PC-9 (cell line): ENCODE measurements at regions not wholly inside any gene's neighbourhood (a gene's known extent, or its start where the extent isn't known, plus 50 kb on each side); places are given as distances from the start of the nearest gene placed in this dataset.

Experiments
- BruUV-seq: library from RNA; stranded (reverse); fragments of 400-500 nt; replicated peaks from 2 replicates; lab custom pipeline; 2021; lab: Mats Ljungman, UMichigan
- CTCF ChIA-PET: fragments of 300-600 bp; sonication (Branson Sonifier 250); formaldehyde crosslinking; loops from one replicate; lab custom pipeline; 2022; ENCODE audit warnings: antibody characterized with exemption; lab: Charles Lee
- POLR2A ChIA-PET: fragments of 300-600 bp; sonication (Branson Sonifier 250); formaldehyde crosslinking; loops from one replicate; lab custom pipeline; 2022; ENCODE audit warnings: antibody characterized with exemption; ENCODE audit not compliant: unreplicated experiment; lab: Charles Lee
- DNase-seq, 2 experiments: peaks; one replicate each; pipeline versions ENCODE4 v3.0.0 to v3.0.0-alpha.2; 2015 to 2022; ENCODE audit warnings: mixed read lengths in 1 of 2
- H2AFZ ChIP-seq: fragments of 200-600 bp; sonication (generic); 2 replicates; pipeline ENCODE4 v1.8.1; 2017; ENCODE audit warnings: antibody characterized with exemption
- H3F3A ChIP-seq: fragments of 200-600 bp; sonication (generic); 2 replicates; pipeline ENCODE4 v1.8.1; 2017; ENCODE audit warnings: antibody characterized with exemption, mild to moderate bottlenecking, low read depth; ENCODE audit not compliant: insufficient read depth
- H3K27ac ChIP-seq: fragments of 200-600 bp; sonication (generic); 2 replicates; pipeline ENCODE4 v1.6.1; 2016; ENCODE audit warnings: mixed run types
- H3K27me3 ChIP-seq: fragments of 200-600 bp; sonication (generic); 2 replicates; pipeline ENCODE4 v1.6.1; 2016; ENCODE audit warnings: low read depth, mixed run types; ENCODE audit not compliant: insufficient read depth
- H3K36me3 ChIP-seq: fragments of 200-600 bp; sonication (generic); 2 replicates; pipeline ENCODE4 v1.6.1; 2016; ENCODE audit warnings: low read depth, mixed run types
- H3K4me1 ChIP-seq: fragments of 200-600 bp; sonication (generic); replicated peaks from 2 replicates; pipeline ENCODE4 v1.6.1; 2016; ENCODE audit warnings: mixed run types; ENCODE audit not compliant: insufficient read depth
- H3K4me2 ChIP-seq: fragments of 200-600 bp; sonication (generic); 2 replicates; pipeline ENCODE4 v1.6.1; 2017; ENCODE audit warnings: mixed run types
- H3K4me3 ChIP-seq: fragments of 200-600 bp; sonication (generic); 2 replicates; pipeline ENCODE4 v1.6.1; 2016; ENCODE audit warnings: mixed run types
- H3K79me2 ChIP-seq: fragments of 200-600 bp; sonication (generic); 2 replicates; pipeline ENCODE4 v1.6.1; 2017; ENCODE audit warnings: low read depth, mixed run types
- H3K9me2 ChIP-seq: fragments of 200-600 bp; sonication (generic); 2 replicates; pipeline ENCODE4 v1.8.1; 2017; ENCODE audit warnings: mild to moderate bottlenecking; ENCODE audit not compliant: insufficient read depth
- H3K9me3 ChIP-seq: fragments of 200-600 bp; sonication (generic); 2 replicates; pipeline ENCODE4 v1.8.1; 2016; ENCODE audit warnings: low read depth; ENCODE audit not compliant: insufficient read depth
- H4K20me1 ChIP-seq: fragments of 200-600 bp; sonication (generic); 2 replicates; pipeline ENCODE4 v1.8.1; 2017; ENCODE audit not compliant: insufficient read depth
- EZH2 ChIP-seq: fragments of 200-600 bp; sonication (generic); IDR thresholded peaks from 2 replicates; pipeline ENCODE4 v1.8.0; 2017; ENCODE audit warnings: antibody characterized with exemption, low read depth
- intact Hi-C: fragments of 100-400 bp; cut with micrococcal nuclease; formaldehyde crosslinking; loops from one replicate; pipeline ENCODE4 v1.10.0; 2022; ENCODE audit not compliant: unreplicated experiment
- TF ChIP-seq, protein P1 (sequence below): fragments of 200-600 bp; sonication (generic); conservative IDR thresholded peaks from 2 replicates; pipeline ENCODE4 v1.6.1; 2017; ENCODE audit warnings: mixed run types, antibody characterized with exemption, mild to moderate bottlenecking, moderate library complexity

DNA sequence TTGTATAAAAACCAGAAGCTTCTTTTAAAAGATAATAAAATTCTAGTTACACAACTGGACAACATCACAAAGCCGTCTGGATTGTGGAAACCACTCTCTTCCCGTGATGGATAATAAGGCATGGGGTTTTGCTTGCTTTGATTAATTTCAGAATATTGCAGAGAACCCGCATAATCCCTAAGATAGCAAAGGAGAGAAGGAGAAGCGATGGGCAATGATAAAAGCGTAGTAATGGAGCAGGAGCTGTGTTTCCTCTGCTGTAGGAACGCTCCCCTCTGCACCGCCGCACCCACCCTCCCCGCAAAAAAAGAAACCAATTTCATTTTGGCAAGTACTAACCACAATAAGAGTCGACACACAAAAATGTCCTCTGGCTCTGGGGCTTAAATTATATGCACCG lies 340.9 kb upstream of the PSMD7 start:
- Histone ChIP-seq H3K4me3 (no peak overlapping the region), H4K20me1 (no peaks in the 10 kb centered on the region), H3K4me1 (no peaks in the 10 kb centered on the region), H3K27ac (no peak overlapping the region), H3K79me2 (no peaks in the 10 kb centered on the region), H3K36me3 (no peaks in the 10 kb centered on the region), H3K4me2 (no peak overlapping the region), H3K9me3 (no peaks in the 10 kb centered on the region), H3F3A (no peaks in the 10 kb centered on the region), H3K27me3 (0 out of 2 replicates have a peak, but pooled peaks cover 3% of the 10 kb centered on the region), H3K9me2 (no peaks in the 10 kb centered on the region), H2AFZ (no peak overlapping the region)
- POLR2A ChIA-PET = no interaction called here
- CTCF ChIA-PET = interaction anchor here (0.5 kb wide), 1 partner anchor 1869 kb away, joined by 4 read pairs; no protein-coding TSS in a partner anchor
- no peak for TF ChIP-seq EZH2
- TF ChIP-seq, protein P1, sequence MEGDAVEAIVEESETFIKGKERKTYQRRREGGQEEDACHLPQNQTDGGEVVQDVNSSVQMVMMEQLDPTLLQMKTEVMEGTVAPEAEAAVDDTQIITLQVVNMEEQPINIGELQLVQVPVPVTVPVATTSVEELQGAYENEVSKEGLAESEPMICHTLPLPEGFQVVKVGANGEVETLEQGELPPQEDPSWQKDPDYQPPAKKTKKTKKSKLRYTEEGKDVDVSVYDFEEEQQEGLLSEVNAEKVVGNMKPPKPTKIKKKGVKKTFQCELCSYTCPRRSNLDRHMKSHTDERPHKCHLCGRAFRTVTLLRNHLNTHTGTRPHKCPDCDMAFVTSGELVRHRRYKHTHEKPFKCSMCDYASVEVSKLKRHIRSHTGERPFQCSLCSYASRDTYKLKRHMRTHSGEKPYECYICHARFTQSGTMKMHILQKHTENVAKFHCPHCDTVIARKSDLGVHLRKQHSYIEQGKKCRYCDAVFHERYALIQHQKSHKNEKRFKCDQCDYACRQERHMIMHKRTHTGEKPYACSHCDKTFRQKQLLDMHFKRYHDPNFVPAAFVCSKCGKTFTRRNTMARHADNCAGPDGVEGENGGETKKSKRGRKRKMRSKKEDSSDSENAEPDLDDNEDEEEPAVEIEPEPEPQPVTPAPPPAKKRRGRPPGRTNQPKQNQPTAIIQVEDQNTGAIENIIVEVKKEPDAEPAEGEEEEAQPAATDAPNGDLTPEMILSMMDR = no peak
- BruUV-seq = no TSS peak
- intact Hi-C loops = loop anchor here (1.0 to 5.0 kb wide), 2 partner anchors 1453 to 1713 kb away; no protein-coding TSS in a partner anchor
- no peak for DNase-seq

DNA sequence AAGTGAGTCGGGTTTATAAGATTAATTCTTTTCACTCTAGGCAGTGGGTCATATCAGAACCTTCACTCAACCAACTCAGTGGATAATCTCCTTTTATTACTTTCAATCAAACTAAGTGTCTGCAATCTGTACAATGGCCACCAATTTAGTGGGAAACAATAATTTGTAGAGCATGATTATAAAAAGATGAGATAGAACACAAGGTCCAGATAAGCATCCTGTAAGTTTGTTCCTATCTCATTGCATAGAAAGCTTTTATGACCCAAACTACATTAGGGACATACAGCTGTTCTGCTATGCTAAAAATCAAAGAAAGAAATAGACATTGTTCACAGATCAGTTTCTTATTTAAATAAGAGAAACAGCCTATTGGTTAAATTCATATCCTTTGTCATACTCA lies 341.4 kb upstream of the PSMD7 start:
- H3K79me2 ChIP-seq = no peaks in the 10 kb centered on the region
- H3K4me2 ChIP-seq = no peak overlapping the region
- TF ChIP-seq, protein P1 = no peak
- TF ChIP-seq EZH2 = no peak
- no peak overlapping the region for H3K4me3 ChIP-seq
- no peaks in the 10 kb centered on the region for H3F3A ChIP-seq
- DNase-seq = no peak
- no peaks in the 10 kb centered on the region for H3K9me3 ChIP-seq
- H2AFZ ChIP-seq = no peak overlapping the region
- ChIA-PET CTCF (interaction anchor here (0.5 kb wide), 1 partner anchor 1869 kb away, joined by 4 read pairs; no protein-coding TSS in a partner anchor), POLR2A (no interaction called here)
- no TSS peak for BruUV-seq
- intact Hi-C loops = loop anchor here (5.0 kb wide), 1 partner anchor 1713 kb away; no protein-coding TSS in a partner anchor
- H3K27me3 ChIP-seq = 0 out of 2 replicates have a peak, but pooled peaks cover 3% of the 10 kb centered on the region
- no peaks in the 10 kb centered on the region for H3K4me1 ChIP-seq
- no peak overlapping the region for H3K27ac ChIP-seq
- no peaks in the 10 kb centered on the region for H3K36me3 ChIP-seq
- H3K9me2 ChIP-seq = no peaks in the 10 kb centered on the region
- H4K20me1 ChIP-seq = no peaks in the 10 kb centered on the region

DNA sequence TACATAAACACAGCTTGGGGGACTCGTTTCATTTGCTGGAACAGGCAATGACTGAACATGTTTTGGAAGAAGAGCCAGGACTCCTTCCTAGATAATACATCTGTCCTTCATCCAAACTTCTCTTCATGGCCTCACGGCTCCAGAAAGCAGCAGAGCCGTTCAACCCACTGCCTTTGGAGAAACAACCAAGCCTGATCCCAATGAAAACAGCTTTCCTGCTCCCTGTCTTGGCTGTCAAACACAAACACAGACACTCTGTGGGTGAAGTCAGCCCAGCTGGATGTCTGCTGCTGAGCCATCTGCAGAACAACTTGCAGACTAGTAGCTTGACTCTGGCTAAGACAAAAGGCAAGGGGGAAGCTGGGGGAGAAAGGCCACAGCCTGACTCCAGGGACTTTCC lies 345.1 kb upstream of the PSMD7 start:
- H3K27me3 ChIP-seq = peaks cover 7% of the 10 kb centered on the region; the same call in 1 of the 2 replicates
- no TSS peak for BruUV-seq
- no peaks in the 10 kb centered on the region for H3K36me3 ChIP-seq
- no peak for TF ChIP-seq EZH2
- TF ChIP-seq, protein P1 = no peak
- H3K27ac ChIP-seq = no peak overlapping the region
- H3K9me2 ChIP-seq = no peaks in the 10 kb centered on the region
- CTCF ChIA-PET = no interaction called here
- H3F3A ChIP-seq = no peaks in the 10 kb centered on the region
- no peaks in the 10 kb centered on the region for H3K4me1 ChIP-seq
- no peak overlapping the region for H2AFZ ChIP-seq
- no peak overlapping the region for H3K4me2 ChIP-seq
- no peaks in the 10 kb centered on the region for H3K9me3 ChIP-seq
- no peaks in the 10 kb centered on the region for H4K20me1 ChIP-seq
- no peak overlapping the region for H3K4me3 ChIP-seq
- intact Hi-C loops = no loop called here
- DNase-seq = no peak
- POLR2A ChIA-PET = no interaction called here
- no peaks in the 10 kb centered on the region for H3K79me2 ChIP-seq
